SK-N-SH treated with all-trans-retinoic acid at 6 μM for 48 hours (cell line): ENCODE measurements at regions not wholly inside any gene's neighbourhood (a gene's known extent, or its start where the extent isn't known, plus 50 kb on each side); places are given as distances from the start of the nearest gene placed in this dataset.

Source experiments
- ARNTL ChIP-seq: fragments of 450-650 bp; formaldehyde crosslinking; IDR thresholded peaks from 2 replicates; pipeline ENCODE4 v1.5.0; 2020; ENCODE audit warnings: low read depth, mild to moderate bottlenecking, moderate library complexity, borderline replicate concordance
- BACH2 ChIP-seq: fragments of 250-450 bp; sonication (Bioruptor Pico); IDR thresholded peaks from 2 replicates; pipeline ENCODE4 v1.9.0; 2021; ENCODE audit warnings: mild to moderate bottlenecking, borderline replicate concordance
- CSDC2 ChIP-seq: fragments of 250-450 bp; sonication (Bioruptor Pico); IDR thresholded peaks from 2 replicates; pipeline ENCODE4 v1.5.0; 2020; ENCODE audit warnings: mild to moderate bottlenecking, moderate library complexity
- ESRRG ChIP-seq: fragments of 250-450 bp; sonication (Bioruptor Pico); IDR thresholded peaks from 2 replicates; pipeline ENCODE4 v1.6.1; 2021; ENCODE audit warnings: mild to moderate bottlenecking
- PPARA ChIP-seq: fragments of 250-450 bp; sonication (Bioruptor Pico); IDR thresholded peaks from 2 replicates; pipeline ENCODE4 v1.5.0; 2020; ENCODE audit warnings: mild to moderate bottlenecking, borderline replicate concordance
- RARB ChIP-seq: fragments of 250-450 bp; sonication (Bioruptor Pico); IDR thresholded peaks from 2 replicates; pipeline ENCODE4 v1.8.0; 2021; ENCODE audit warnings: mild to moderate bottlenecking, moderate library complexity
- ZC3H10 ChIP-seq: fragments of 250-450 bp; sonication (Bioruptor Pico); IDR thresholded peaks from 2 replicates; pipeline ENCODE4 v1.5.1; 2021; ENCODE audit warnings: mild to moderate bottlenecking, moderate library complexity
- ZFP3 ChIP-seq: fragments of 250-450 bp; sonication (Bioruptor Pico); IDR thresholded peaks from 2 replicates; pipeline ENCODE4 v1.5.0; 2020; ENCODE audit warnings: mild to moderate bottlenecking, moderate library complexity
- ZNF565 ChIP-seq: fragments of 450-650 bp; formaldehyde crosslinking; conservative IDR thresholded peaks from 2 replicates; pipeline ENCODE4 v1.5.0; 2020; ENCODE audit warnings: low read depth, mild to moderate bottlenecking, moderate library complexity
- ZNF70 ChIP-seq: fragments of 450-650 bp; formaldehyde crosslinking; IDR thresholded peaks from 2 replicates; pipeline ENCODE4 v1.5.0; 2020; ENCODE audit warnings: mild to moderate bottlenecking, moderate library complexity
- TF ChIP-seq, protein P1 (sequence below): fragments of 250-450 bp; sonication (Bioruptor Pico); IDR thresholded peaks from 2 replicates; pipeline ENCODE4 v1.5.1; 2021; ENCODE audit warnings: mild to moderate bottlenecking, moderate library complexity
- TF ChIP-seq, protein P2 (sequence below): fragments of 250-450 bp; sonication (Bioruptor Pico); IDR thresholded peaks from 2 replicates; pipeline ENCODE4 v1.8.0; 2020; ENCODE audit warnings: mild to moderate bottlenecking, moderate library complexity, borderline replicate concordance

DNA sequence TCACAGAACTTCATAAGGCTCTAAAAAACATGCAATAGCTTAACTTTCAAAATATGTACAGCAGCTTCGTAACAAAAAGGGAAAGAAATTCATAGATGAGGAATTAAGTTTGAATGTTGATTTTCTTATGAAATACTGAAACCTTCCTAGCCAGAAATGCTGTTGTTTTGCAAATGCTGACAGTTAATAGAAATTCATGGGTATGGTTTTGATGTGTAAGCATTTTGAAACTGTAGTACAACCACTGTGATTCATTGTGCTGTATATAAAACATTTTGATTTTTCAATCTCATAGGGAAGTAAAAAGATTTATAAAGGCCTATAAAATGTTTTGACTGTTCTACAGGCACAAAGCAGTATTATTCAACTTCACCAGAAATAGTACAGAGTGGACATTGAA is 228.4 kb upstream of the EYS start:
- TF ChIP-seq PPARA (CRISPR knock-in tag) (no peak), ZNF70 (CRISPR knock-in tag) (no peak), ZFP3 (CRISPR knock-in tag) (no peak), ZNF565 (no peak), CSDC2 (CRISPR knock-in tag) (no peak), ZC3H10 (CRISPR knock-in tag) (no peak), ARNTL (CRISPR knock-in tag) (no peak), RARB (no peak), BACH2 (no peak), ESRRG (CRISPR knock-in tag) (no peak)
- TF ChIP-seq, protein P1, sequence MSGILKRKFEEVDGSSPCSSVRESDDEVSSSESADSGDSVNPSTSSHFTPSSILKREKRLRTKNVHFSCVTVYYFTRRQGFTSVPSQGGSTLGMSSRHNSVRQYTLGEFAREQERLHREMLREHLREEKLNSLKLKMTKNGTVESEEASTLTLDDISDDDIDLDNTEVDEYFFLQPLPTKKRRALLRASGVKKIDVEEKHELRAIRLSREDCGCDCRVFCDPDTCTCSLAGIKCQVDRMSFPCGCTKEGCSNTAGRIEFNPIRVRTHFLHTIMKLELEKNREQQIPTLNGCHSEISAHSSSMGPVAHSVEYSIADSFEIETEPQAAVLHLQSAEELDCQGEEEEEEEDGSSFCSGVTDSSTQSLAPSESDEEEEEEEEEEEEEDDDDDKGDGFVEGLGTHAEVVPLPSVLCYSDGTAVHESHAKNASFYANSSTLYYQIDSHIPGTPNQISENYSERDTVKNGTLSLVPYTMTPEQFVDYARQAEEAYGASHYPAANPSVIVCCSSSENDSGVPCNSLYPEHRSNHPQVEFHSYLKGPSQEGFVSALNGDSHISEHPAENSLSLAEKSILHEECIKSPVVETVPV: no peak
- TF ChIP-seq, protein P2, sequence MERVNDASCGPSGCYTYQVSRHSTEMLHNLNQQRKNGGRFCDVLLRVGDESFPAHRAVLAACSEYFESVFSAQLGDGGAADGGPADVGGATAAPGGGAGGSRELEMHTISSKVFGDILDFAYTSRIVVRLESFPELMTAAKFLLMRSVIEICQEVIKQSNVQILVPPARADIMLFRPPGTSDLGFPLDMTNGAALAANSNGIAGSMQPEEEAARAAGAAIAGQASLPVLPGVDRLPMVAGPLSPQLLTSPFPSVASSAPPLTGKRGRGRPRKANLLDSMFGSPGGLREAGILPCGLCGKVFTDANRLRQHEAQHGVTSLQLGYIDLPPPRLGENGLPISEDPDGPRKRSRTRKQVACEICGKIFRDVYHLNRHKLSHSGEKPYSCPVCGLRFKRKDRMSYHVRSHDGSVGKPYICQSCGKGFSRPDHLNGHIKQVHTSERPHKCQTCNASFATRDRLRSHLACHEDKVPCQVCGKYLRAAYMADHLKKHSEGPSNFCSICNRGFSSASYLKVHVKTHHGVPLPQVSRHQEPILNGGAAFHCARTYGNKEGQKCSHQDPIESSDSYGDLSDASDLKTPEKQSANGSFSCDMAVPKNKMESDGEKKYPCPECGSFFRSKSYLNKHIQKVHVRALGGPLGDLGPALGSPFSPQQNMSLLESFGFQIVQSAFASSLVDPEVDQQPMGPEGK: no peak
